ENCODE measurements at regions not wholly inside any gene's neighbourhood (a gene's known extent, or its start where the extent isn't known, plus 50 kb on each side); places are given as distances from the start of the nearest gene placed in this dataset.

GRCh38 chr18:38045845-38046244 lies 480.2 kb upstream of the CELF4 start:
- TF ChIP-seq EZH2phosphoT487 (IDR thresholded peaks at IDR 0.05) (no peak), CTCF (IDR thresholded peaks at IDR 0.05) (no peak), EZH2 (IDR thresholded peaks at IDR 0.05) (no peak)
